Pancreas (tissue), 10 donors: ENCODE measurements at regions not wholly inside any gene's neighbourhood (a gene's known extent, or its start where the extent isn't known, plus 50 kb on each side); places are given as distances from the start of the nearest gene placed in this dataset.

Experiments used
- ATAC-seq, 4 donors: fragments of 200-7000 bp; cut with Tn5 transposase; one replicate each; pipeline versions ENCODE4 v1.8.0 to v1.9.1; 2020; ENCODE audit warnings: mild to moderate bottlenecking in 4 of 4, moderate library complexity in 4 of 4
- DNase-seq, 6 donors: peaks; one replicate each; pipeline ENCODE4 v3.0.0-alpha.2; 2020
- FAIRE-seq: peaks from 2 replicates; lab custom pipeline; 2012; peaks lifted over from hg19 to GRCh38; lab: Jason Lieb, UNC
- H3K27ac ChIP-seq, 4 donors: fragments of 200-600 bp; sonication (generic); 1 replicate in 3 of 4; 2 replicates in 1 of 4; pipeline versions ENCODE4 v1.5.0 to v1.8.0; 2020
- H3K27me3 ChIP-seq, 4 donors: fragments of 200-600 bp; one replicate each; pipeline ENCODE4 v1.8.0; 2021
- H3K36me3 ChIP-seq, 3 donors: fragments of 200-600 bp; sonication (generic) in 1 of 3; one replicate each; pipeline versions ENCODE4 v1.5.0 to v1.8.0; 2020 to 2021
- H3K4me1 ChIP-seq, 3 donors: fragments of 200-600 bp; one replicate each; pipeline ENCODE4 v1.8.0; 2021
- H3K4me3 ChIP-seq, 4 donors: fragments of 200-600 bp; sonication (generic) in 2 of 4; one replicate each; pipeline versions ENCODE4 v1.5.0 to v1.8.0; 2020 to 2021
- H3K9me3 ChIP-seq, 4 donors: fragments of 200-600 bp; one replicate each; pipeline ENCODE4 v1.8.0; 2021
- CTCF ChIP-seq, 4 donors: fragments of 200-600 bp; sonication (generic) in 3 of 4; IDR thresholded peaks; one replicate each; pipeline versions ENCODE4 v1.5.0 to v1.8.0; 2021; ENCODE audit warnings: antibody characterized with exemption in 4 of 4
- WGBS, 2 donors: extraction: QIAGEN DNeasy Blood & Tissue Kit; methylation state at CpG; one replicate each; pipeline ENCODE4 v1.1.7; 2013; 5-methylcytosine and 5-hydroxymethylcytosine counted together
- intact Hi-C, 3 donors: fragments of 100-400 bp; cut with DNase I; formaldehyde crosslinking; loops; one replicate each; pipeline versions ENCODE4 v1.11.1 to v1.14.2; 2022
- donor health status: healthy with polysubstance abuse.
- donor health status: DM: no; HTN: no; CAD: no; lungs with moderate emphysema.
- donor health status: DM: no; HTN: no; CAD: no.
- donor health status: control.
- donor health status: control.
- donor health status: Bipolar disorder and iron deficiency.
- donor health status: DM: yes; HTN: yes; CAD: no.
- donor health status: DM: no; HTN: no; CAD: no.
- donor health status: DM: no; HTN: no; CAD: no.
- donor health status: DM: yes; HTN: yes; CAD: no.

DNA sequence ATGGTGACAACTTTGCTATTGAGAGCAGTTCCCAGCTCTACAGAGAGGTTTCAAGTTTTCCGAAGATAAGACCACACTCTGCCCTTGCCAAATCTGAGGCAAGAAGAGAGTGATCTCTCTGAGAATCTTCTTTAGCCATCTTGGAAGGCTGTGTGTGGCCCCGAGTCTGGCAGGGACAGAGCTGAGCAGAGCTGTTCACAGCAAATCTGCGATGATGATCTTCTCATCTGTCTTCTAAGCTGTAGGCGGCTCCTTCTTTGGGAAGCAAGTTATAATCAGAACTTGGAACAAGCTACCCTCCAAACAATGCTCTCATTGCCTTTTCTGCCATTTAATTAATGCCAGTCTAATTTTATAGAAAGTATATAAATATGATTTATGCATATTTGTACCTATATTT, 379.0 kb upstream of the MEF2C start:
- Histone ChIP-seq H3K36me3 (no peaks in the 10 kb centered on the region), H3K4me1 (no peaks in the 10 kb centered on the region), H3K27ac (no peak overlapping the region), H3K27me3 (no peaks in the 10 kb centered on the region), H3K9me3 (no peaks in the 10 kb centered on the region), H3K4me3 (no peak overlapping the region)
- ATAC-seq, result no peak
- no peak for DNase-seq
- 84 to 88% methylated on average over 4 of the region's 4 CpGs for WGBS, 2 donors
- intact Hi-C loops, result no loop called here
- TF ChIP-seq CTCF (IDR thresholded peaks at IDR 0.05), result no peak
- FAIRE-seq, result no peak

DNA sequence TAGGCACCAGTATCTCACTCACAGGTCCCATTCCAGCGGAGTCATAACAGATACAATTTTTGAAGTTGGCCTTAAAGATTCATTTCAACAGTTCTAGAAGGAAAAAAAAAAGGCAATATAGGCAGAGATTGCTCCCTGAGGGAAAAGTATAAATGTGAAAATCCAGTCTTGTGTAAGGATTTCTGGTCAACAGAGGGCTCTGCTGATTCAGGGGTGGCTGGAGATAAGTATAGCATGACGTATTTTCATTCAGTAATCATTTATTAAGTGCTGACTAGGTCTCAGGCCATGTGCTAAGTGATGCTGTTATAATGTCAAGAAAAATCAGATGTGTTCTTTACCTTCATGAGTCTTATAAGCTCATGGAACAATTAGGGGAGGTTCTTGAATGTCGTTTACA, 377.3 kb upstream of the MEF2C start:
- H3K36me3 ChIP-seq, result no peaks in the 10 kb centered on the region
- intact Hi-C loops, result no loop called here
- no peaks in the 10 kb centered on the region for H3K9me3 ChIP-seq
- no peak overlapping the region for H3K27ac ChIP-seq
- no peaks in the 10 kb centered on the region for H3K27me3 ChIP-seq
- 63 to 65% methylated on average over 3 of the region's 3 CpGs for WGBS, 2 donors
- ATAC-seq, result peak in 2 of 4 donors; percentile 56 to 68
- no peak overlapping the region for H3K4me3 ChIP-seq
- no peak for DNase-seq
- no peaks in the 10 kb centered on the region for H3K4me1 ChIP-seq
- no peak for FAIRE-seq
- TF ChIP-seq CTCF (IDR thresholded peaks at IDR 0.05), result no peak

GRCh38 chr5:89255845-89256463, 373.0 kb upstream of the MEF2C start:
- intact Hi-C loops, result no loop called here
- no peaks in the 10 kb centered on the region for H3K4me1 ChIP-seq
- DNase-seq (no peak), FAIRE-seq (no peak), ATAC-seq (peak in 1 of 4 donors; percentile 30)
- no peak overlapping the region for H3K4me3 ChIP-seq
- TF ChIP-seq CTCF (IDR thresholded peaks at IDR 0.05), result no peak
- WGBS, 2 donors, result 84 to 85% methylated on average over 5 of the region's 5 CpGs
- no peaks in the 10 kb centered on the region for H3K9me3 ChIP-seq
- H3K27me3 ChIP-seq, result no peaks in the 10 kb centered on the region
- no peaks in the 10 kb centered on the region for H3K36me3 ChIP-seq
- no peak overlapping the region for H3K27ac ChIP-seq

DNA sequence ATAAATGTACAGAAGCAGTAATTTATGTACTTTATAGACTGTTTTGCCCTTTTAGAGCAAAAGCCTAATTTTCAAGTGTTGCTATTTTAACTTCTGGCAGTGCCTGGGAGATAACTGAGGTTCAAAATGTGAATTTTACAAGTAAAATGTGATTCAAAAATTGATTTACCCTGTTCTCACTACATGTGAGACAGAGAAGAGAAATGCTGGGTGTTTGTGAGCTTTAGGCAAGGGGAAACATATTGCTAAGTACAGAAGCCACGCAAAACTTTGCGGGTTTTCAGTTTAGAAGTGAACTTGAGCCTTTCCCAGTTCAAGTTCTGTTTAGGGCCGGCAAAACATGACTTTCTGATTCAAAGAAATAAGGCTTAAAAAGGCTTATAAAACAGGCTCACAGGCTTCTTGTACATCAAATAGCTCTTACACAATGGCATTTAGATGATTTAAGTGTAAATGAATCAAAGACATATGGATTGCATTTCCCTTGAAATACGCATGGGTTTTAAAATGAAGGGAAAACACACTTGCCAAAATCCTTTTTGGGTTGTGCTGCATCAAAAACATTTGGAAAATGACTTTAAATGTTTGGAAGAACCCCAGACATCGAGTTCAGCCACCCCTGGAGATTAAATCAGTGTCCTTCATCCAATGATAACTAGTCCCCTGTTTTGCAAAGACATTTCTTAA, 370.8 kb upstream of the MEF2C start:
- intact Hi-C loops, result no loop called here
- FAIRE-seq (no peak), ATAC-seq (no peak), DNase-seq (no peak)
- Histone ChIP-seq H3K27ac (no peak overlapping the region), H3K4me3 (no peak overlapping the region), H3K36me3 (no peaks in the 10 kb centered on the region), H3K9me3 (no peaks in the 10 kb centered on the region), H3K4me1 (no peaks in the 10 kb centered on the region), H3K27me3 (no peaks in the 10 kb centered on the region)
- WGBS, 2 donors, result 76% methylated on average over 5 of the region's 5 CpGs
- no peak for TF ChIP-seq CTCF (IDR thresholded peaks at IDR 0.05)

DNA sequence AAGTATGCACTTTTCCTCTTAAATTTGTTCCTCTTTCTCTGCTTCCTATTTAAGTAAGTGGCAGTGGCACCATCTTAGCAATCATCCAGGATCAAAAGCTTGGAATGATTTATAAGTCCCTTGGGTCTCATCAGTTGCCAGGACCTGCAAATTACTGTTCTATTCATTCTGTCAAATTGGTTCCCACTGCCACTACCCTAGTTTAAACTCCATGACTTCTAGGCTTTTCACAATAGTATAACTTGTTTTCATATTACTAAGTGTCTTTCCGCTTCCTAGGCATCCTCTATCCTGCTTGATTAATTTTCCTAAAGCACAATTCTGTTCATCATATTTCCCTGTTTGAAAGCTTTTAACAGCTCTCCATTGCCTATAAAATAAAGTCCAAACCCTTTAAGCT, 363.9 kb upstream of the MEF2C start:
- FAIRE-seq (no peak), ATAC-seq (no peak), DNase-seq (no peak)
- Histone ChIP-seq H3K36me3 (no peaks in the 10 kb centered on the region), H3K4me3 (no peak overlapping the region), H3K4me1 (no peaks in the 10 kb centered on the region), H3K27me3 (no peaks in the 10 kb centered on the region), H3K9me3 (no peaks in the 10 kb centered on the region), H3K27ac (no peak overlapping the region)
- intact Hi-C loops, result no loop called here
- TF ChIP-seq CTCF (IDR thresholded peaks at IDR 0.05), result no peak
- WGBS, 2 donors, result 94 to 97% methylated on average over 1 of the region's 1 CpG
